ENCODE measurements at regions not wholly inside any gene's neighbourhood (a gene's known extent, or its start where the extent isn't known, plus 50 kb on each side); places are given as distances from the start of the nearest gene placed in this dataset.

GRCh38 chr11:93054881-93055280 lies 85.4 kb downstream of the MTNR1B start:
- 0% methylated on average over 2 of the region's 2 CpGs for WGBS (ENCODE audit: insufficient coverage, low coverage, missing lambda C conversion rate)
- H4K20me1 ChIP-seq (replicated peaks; ENCODE audit: control insufficient read depth, insufficient read depth, low read length): no peaks in the 10 kb centered on the region
- no peaks in the 10 kb centered on the region for H3K36me3 ChIP-seq (ENCODE audit: control insufficient read depth, insufficient read depth, low read length)
- FAIRE-seq (peak; percentile 48), DNase-seq (ENCODE audit: extremely low read depth in 1 of 4, low spot score in 3 of 4) (peak in 2 of 4 experiments; percentile 10 to 30), ATAC-seq (peak; percentile 66)
- H2AFZ ChIP-seq (ENCODE audit: low read depth, low read length): no peak overlapping the region
- H3K79me2 ChIP-seq (ENCODE audit: control insufficient read depth, insufficient read depth, low read length): no peaks in the 10 kb centered on the region
- H3K9ac ChIP-seq (ENCODE audit: insufficient read depth in 1 of 2, low read depth in 2 of 2, low read length in 2 of 2): no peak overlapping the region
- H3K9me3 ChIP-seq (replicated peaks; ENCODE audit: control insufficient read depth, insufficient read depth, low read depth, low read length): no peaks in the 10 kb centered on the region
- no peaks in the 10 kb centered on the region; a peak in 1 of 5 replicates for H3K4me1 ChIP-seq (replicated peaks in 1 of 2; ENCODE audit: control insufficient read depth in 2 of 2, insufficient read depth in 2 of 2, low read length in 2 of 2)
- no peaks in the 10 kb centered on the region for H3K27me3 ChIP-seq (ENCODE audit: control insufficient read depth in 2 of 2, insufficient read depth in 2 of 2, low read length in 2 of 2)
- H3K9me1 ChIP-seq (ENCODE audit: control insufficient read depth, insufficient read depth, low read length): no peaks in the 10 kb centered on the region
- in situ Hi-C loops (cut with MboI) (no loop called here), intact Hi-C loops (cut with micrococcal nuclease) (no loop called here)
- H3K27ac ChIP-seq (ENCODE audit: extremely low read depth, low read depth, low read length): no peak overlapping the region; the same call in 2 of the 3 replicates
- H3K4me2 ChIP-seq (ENCODE audit: insufficient read depth, low read length): no peak overlapping the region
- no peak overlapping the region for H3K4me3 ChIP-seq
- CTCF ChIA-PET (ENCODE audit: low intra/inter-chr PET ratio): no interaction called here
- BruUV-seq (replicated peaks): no TSS peak
- POLR2A ChIA-PET: no interaction called here
- TF ChIP-seq TRIM24 (IDR thresholded peaks at IDR 0.05) (peak; percentile 67 to 84; a peak in 3 of 4 replicates), ZNF696 (CRISPR knock-in tag; conservative IDR thresholded peaks at IDR 0.05) (no peak), HDAC6 (IDR thresholded peaks at IDR 0.05; ENCODE audit: low read depth, low read length) (no peak), DPF2 (IDR thresholded peaks at IDR 0.05) (peak; percentile 22; the same call in 1 of the 2 replicates), THAP12 (CRISPR knock-in tag; IDR thresholded peaks at IDR 0.05) (no peak), HEY1 (CRISPR knock-in tag; IDR thresholded peaks at IDR 0.05; ENCODE audit: borderline replicate concordance) (no peak), PRPF4 (IDR thresholded peaks at IDR 0.05; ENCODE audit: insufficient read depth, low read depth, low read length, poor library complexity, severe bottlenecking) (no peak), GABPB2 (CRISPR knock-in tag; conservative IDR thresholded peaks at IDR 0.05) (no peak), CBFA2T3 (IDR thresholded peaks at IDR 0.05) (peak; percentile 64), NFIX (CRISPR knock-in tag; IDR thresholded peaks at IDR 0.05; ENCODE audit: low read depth) (no peak), PHF21A (IDR thresholded peaks at IDR 0.05; ENCODE audit: borderline replicate concordance, low read depth) (no peak), MTF1 (CRISPR knock-in tag; IDR thresholded peaks at IDR 0.05; ENCODE audit: borderline replicate concordance) (no peak), MITF (IDR thresholded peaks at IDR 0.05) (no peak), FOS (IDR thresholded peaks at IDR 0.05; ENCODE audit: extremely low read depth, insufficient read length) (peak; percentile 23), MXI1 (IDR thresholded peaks at IDR 0.05; ENCODE audit: low read depth, low read length) (no peak), MEIS2 (IDR thresholded peaks at IDR 0.05; ENCODE audit: partially characterized antibody) (peak; percentile 82), NCOA4 (IDR thresholded peaks at IDR 0.05; ENCODE audit: partially characterized antibody) (no peak), ZBTB7A (IDR thresholded peaks at IDR 0.05; ENCODE audit: borderline replicate concordance, control insufficient read depth, low read depth, low read length) (no peak), ZFP30 (CRISPR knock-in tag; IDR thresholded peaks at IDR 0.05; ENCODE audit: borderline replicate concordance) (no peak)
